Fibroblast of lung (primary cell): ENCODE measurements at regions not wholly inside any gene's neighbourhood (a gene's known extent, or its start where the extent isn't known, plus 50 kb on each side); places are given as distances from the start of the nearest gene placed in this dataset.

Source experiments
- EZH2 ChIP-seq: IDR thresholded peaks from 2 replicates; pipeline ENCODE4 v1.5.1; 2012; ENCODE audit warnings: low read length, control low read depth, mild to moderate bottlenecking; ENCODE audit errors: missing control alignments
- TF ChIP-seq, protein P1 (sequence below), 2 donors: IDR thresholded peaks in 1 of 2; conservative IDR thresholded peaks in 1 of 2; 1 replicate in 1 of 2; 2 replicates in 1 of 2; pipeline ENCODE4 v1.5.1; 2011 to 2012; ENCODE audit warnings: low read length in 2 of 2, control low read depth in 1 of 2, inconsistent platforms in 1 of 2, low read depth in 1 of 2, mild to moderate bottlenecking in 1 of 2

DNA sequence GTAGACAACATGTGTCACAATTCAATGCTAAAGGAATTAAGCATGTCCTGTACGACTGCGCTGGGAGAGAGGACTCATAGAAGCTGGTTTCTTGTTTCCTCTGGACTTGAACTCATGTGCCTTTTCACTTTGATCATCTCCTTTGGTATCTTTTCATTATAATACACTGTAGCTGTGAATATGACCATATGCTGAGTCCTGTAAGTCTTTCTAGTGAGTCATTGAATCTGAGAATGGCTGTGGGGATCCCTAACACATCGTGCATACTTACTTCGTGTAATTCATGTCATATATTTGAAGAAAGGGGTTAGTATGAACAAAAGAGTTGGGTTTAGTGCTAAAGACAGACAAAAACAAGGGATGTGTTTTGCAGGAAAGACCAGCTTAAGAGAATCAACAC is 148.1 kb upstream of the RUNX1 start:
- TF ChIP-seq, protein P1, sequence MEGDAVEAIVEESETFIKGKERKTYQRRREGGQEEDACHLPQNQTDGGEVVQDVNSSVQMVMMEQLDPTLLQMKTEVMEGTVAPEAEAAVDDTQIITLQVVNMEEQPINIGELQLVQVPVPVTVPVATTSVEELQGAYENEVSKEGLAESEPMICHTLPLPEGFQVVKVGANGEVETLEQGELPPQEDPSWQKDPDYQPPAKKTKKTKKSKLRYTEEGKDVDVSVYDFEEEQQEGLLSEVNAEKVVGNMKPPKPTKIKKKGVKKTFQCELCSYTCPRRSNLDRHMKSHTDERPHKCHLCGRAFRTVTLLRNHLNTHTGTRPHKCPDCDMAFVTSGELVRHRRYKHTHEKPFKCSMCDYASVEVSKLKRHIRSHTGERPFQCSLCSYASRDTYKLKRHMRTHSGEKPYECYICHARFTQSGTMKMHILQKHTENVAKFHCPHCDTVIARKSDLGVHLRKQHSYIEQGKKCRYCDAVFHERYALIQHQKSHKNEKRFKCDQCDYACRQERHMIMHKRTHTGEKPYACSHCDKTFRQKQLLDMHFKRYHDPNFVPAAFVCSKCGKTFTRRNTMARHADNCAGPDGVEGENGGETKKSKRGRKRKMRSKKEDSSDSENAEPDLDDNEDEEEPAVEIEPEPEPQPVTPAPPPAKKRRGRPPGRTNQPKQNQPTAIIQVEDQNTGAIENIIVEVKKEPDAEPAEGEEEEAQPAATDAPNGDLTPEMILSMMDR (conservative IDR thresholded peaks at IDR 0.05 in 1 of 2, IDR thresholded peaks at IDR 0.05 in 1 of 2; ENCODE audit: low read depth in 1 of 2, low read length in 2 of 2), result no peak
- no peak for TF ChIP-seq EZH2
